ENCODE measurements at regions not wholly inside any gene's neighbourhood (a gene's known extent, or its start where the extent isn't known, plus 50 kb on each side); places are given as distances from the start of the nearest gene placed in this dataset.

GRCh38 chr5:130981663-130982062 lies 183.4 kb downstream of the HINT1 start:
- Histone ChIP-seq H3K4me2 (no peak overlapping the region), H3F3A (ENCODE audit: low read depth) (no peaks in the 10 kb centered on the region), H3K79me2 (ENCODE audit: low read depth) (no peaks in the 10 kb centered on the region), H3K27me3 (no peaks in the 10 kb centered on the region), H3K9ac (no peak overlapping the region), H3K4me1 (no peaks in the 10 kb centered on the region), H4K20me1 (ENCODE audit: low read depth) (no peaks in the 10 kb centered on the region), H3K9me3 (ENCODE audit: low read depth) (no peaks in the 10 kb centered on the region), H3K4me3 (no peak overlapping the region), H2AFZ (replicated peaks) (no peak overlapping the region), H3K36me3 (no peaks in the 10 kb centered on the region), H3K27ac (no peak overlapping the region)
- TF ChIP-seq EZH2 (IDR thresholded peaks at IDR 0.05), result no peak
- TF ChIP-seq CTCF (IDR thresholded peaks at IDR 0.05), result no peak
- TF ChIP-seq EZH2phosphoT487 (IDR thresholded peaks at IDR 0.05), result no peak
- Mint-ChIP-seq H3K27me3 (ENCODE audit: insufficient read depth, low read depth) (no peaks in the 10 kb centered on the region), H3K4me3 (no peak overlapping the region), H3K4me1 (no peaks in the 10 kb centered on the region), H3K27ac (no peak overlapping the region), H3K36me3 (no peaks in the 10 kb centered on the region), H3K9me3 (no peaks in the 10 kb centered on the region)
- DNase-seq (ENCODE audit: low spot score), result no peak

- Mint-ChIP-seq H3K9me3 (no peaks in the 10 kb centered on the region), H3K27ac (no peak overlapping the region), H3K4me3 (no peak overlapping the region), H3K27me3 (ENCODE audit: insufficient read depth, low read depth) (no peaks in the 10 kb centered on the region), H3K4me1 (no peaks in the 10 kb centered on the region), H3K36me3 (no peaks in the 10 kb centered on the region)
- no peaks in the 10 kb centered on the region for H3K9me3 ChIP-seq (ENCODE audit: low read depth)
- H3K36me3 ChIP-seq, result no peaks in the 10 kb centered on the region
- no peak overlapping the region for H3K4me2 ChIP-seq
- no peaks in the 10 kb centered on the region for H3K4me1 ChIP-seq
- H3K9ac ChIP-seq, result no peak overlapping the region
- H3K79me2 ChIP-seq (ENCODE audit: low read depth), result no peaks in the 10 kb centered on the region
- H4K20me1 ChIP-seq (ENCODE audit: low read depth), result no peaks in the 10 kb centered on the region
- H3F3A ChIP-seq (ENCODE audit: low read depth), result no peaks in the 10 kb centered on the region
- TF ChIP-seq EZH2phosphoT487 (IDR thresholded peaks at IDR 0.05) (no peak), CTCF (IDR thresholded peaks at IDR 0.05) (no peak), EZH2 (IDR thresholded peaks at IDR 0.05) (no peak)
- H2AFZ ChIP-seq (replicated peaks), result no peak overlapping the region
- no peaks in the 10 kb centered on the region for H3K27me3 ChIP-seq
- H3K4me3 ChIP-seq, result no peak overlapping the region
- no peak overlapping the region for H3K27ac ChIP-seq
- DNase-seq (ENCODE audit: low spot score), result no peak
These were observed 186.6 kb downstream of the HINT1 start for GRCh38 chr5:130978475-130978874.

- Mint-ChIP-seq H3K27ac (no peak overlapping the region), H3K4me1 (no peaks in the 10 kb centered on the region), H3K36me3 (no peaks in the 10 kb centered on the region), H3K9me3 (no peaks in the 10 kb centered on the region), H3K27me3 (ENCODE audit: insufficient read depth, low read depth) (no peaks in the 10 kb centered on the region), H3K4me3 (no peak overlapping the region)
- H3K4me2 ChIP-seq, result no peak overlapping the region
- H3K4me3 ChIP-seq, result no peak overlapping the region
- H3K79me2 ChIP-seq (ENCODE audit: low read depth), result no peaks in the 10 kb centered on the region
- no peak overlapping the region for H3K27ac ChIP-seq
- H3K9ac ChIP-seq, result no peak overlapping the region
- no peak for DNase-seq (ENCODE audit: low spot score)
- no peaks in the 10 kb centered on the region for H4K20me1 ChIP-seq (ENCODE audit: low read depth)
- H2AFZ ChIP-seq (replicated peaks), result no peak overlapping the region
- H3K27me3 ChIP-seq, result no peaks in the 10 kb centered on the region
- no peaks in the 10 kb centered on the region for H3K9me3 ChIP-seq (ENCODE audit: low read depth)
- no peaks in the 10 kb centered on the region for H3K36me3 ChIP-seq
- H3K4me1 ChIP-seq, result no peaks in the 10 kb centered on the region
- no peaks in the 10 kb centered on the region for H3F3A ChIP-seq (ENCODE audit: low read depth)
- TF ChIP-seq CTCF (IDR thresholded peaks at IDR 0.05) (no peak), EZH2 (IDR thresholded peaks at IDR 0.05) (no peak), EZH2phosphoT487 (IDR thresholded peaks at IDR 0.05) (no peak)
These were observed 188.6 kb downstream of the HINT1 start for GRCh38 chr5:130976493-130976892.

GRCh38 chr5:130975847-130976246 lies 189.2 kb downstream of the HINT1 start:
- H3K4me2 ChIP-seq, result no peak overlapping the region
- H3K27ac ChIP-seq, result no peak overlapping the region
- no peaks in the 10 kb centered on the region for H3K4me1 ChIP-seq
- H3K4me3 ChIP-seq, result no peak overlapping the region
- Mint-ChIP-seq H3K36me3 (no peaks in the 10 kb centered on the region), H3K4me3 (no peak overlapping the region), H3K9me3 (no peaks in the 10 kb centered on the region), H3K27ac (no peak overlapping the region), H3K27me3 (ENCODE audit: insufficient read depth, low read depth) (peaks cover 2% of the 10 kb centered on the region), H3K4me1 (no peaks in the 10 kb centered on the region)
- DNase-seq (ENCODE audit: low spot score), result no peak
- H4K20me1 ChIP-seq (ENCODE audit: low read depth), result no peaks in the 10 kb centered on the region
- H3K9me3 ChIP-seq (ENCODE audit: low read depth), result no peaks in the 10 kb centered on the region
- no peak overlapping the region for H3K9ac ChIP-seq
- no peak overlapping the region for H2AFZ ChIP-seq (replicated peaks)
- TF ChIP-seq CTCF (IDR thresholded peaks at IDR 0.05) (no peak), EZH2phosphoT487 (IDR thresholded peaks at IDR 0.05) (no peak)
- H3F3A ChIP-seq (ENCODE audit: low read depth), result no peaks in the 10 kb centered on the region
- no peaks in the 10 kb centered on the region for H3K27me3 ChIP-seq
- H3K79me2 ChIP-seq (ENCODE audit: low read depth), result no peaks in the 10 kb centered on the region
- H3K36me3 ChIP-seq, result no peaks in the 10 kb centered on the region

Data from neural progenitor cell (in vitro differentiated cells).